OCI-LY1 (cell line): ENCODE measurements at regions not wholly inside any gene's neighbourhood (a gene's known extent, or its start where the extent isn't known, plus 50 kb on each side); places are given as distances from the start of the nearest gene placed in this dataset.

Source experiments
- H2AFZ ChIP-seq: fragments of 200-600 bp; sonication (generic), shearing (Covaris generic); 2 replicates; pipeline ENCODE4 v1.6.0; 2014; ENCODE audit warnings: antibody characterized with exemption, mild to moderate bottlenecking, low read length
- H3F3A ChIP-seq: fragments of 200-600 bp; sonication (generic), shearing (Covaris generic); 2 replicates; pipeline ENCODE4 v1.6.0; 2014; ENCODE audit warnings: mild to moderate bottlenecking, antibody characterized with exemption, low read length, moderate library complexity; ENCODE audit not compliant: insufficient read depth
- H3K27ac ChIP-seq: fragments of 200-600 bp; sonication (generic); 2 replicates; pipeline ENCODE4 v1.5.1; 2014; ENCODE audit warnings: low read length, mixed run types, mild to moderate bottlenecking, low read depth; ENCODE audit not compliant: poor library complexity, severe bottlenecking
- H3K27me3 ChIP-seq: fragments of 200-600 bp; sonication (generic); 2 replicates; pipeline ENCODE4 v1.6.0; 2014; ENCODE audit warnings: antibody characterized with exemption, mild to moderate bottlenecking, low read length, moderate library complexity; ENCODE audit not compliant: insufficient read depth
- H3K36me3 ChIP-seq: fragments of 200-600 bp; sonication (generic); 2 replicates; pipeline ENCODE4 v1.6.1; 2014; ENCODE audit warnings: mild to moderate bottlenecking, antibody characterized with exemption, low read length, moderate library complexity, mixed read lengths; ENCODE audit not compliant: insufficient read depth
- H3K4me1 ChIP-seq: fragments of 200-600 bp; sonication (generic); 2 replicates; pipeline ENCODE4 v1.5.1; 2014; ENCODE audit warnings: mild to moderate bottlenecking, low read length, moderate library complexity; ENCODE audit not compliant: insufficient read depth, severe bottlenecking
- H3K4me2 ChIP-seq: fragments of 200-600 bp; sonication (generic), shearing (Covaris generic); 2 replicates; pipeline ENCODE4 v1.6.1; 2014; ENCODE audit warnings: low read length
- H3K4me3 ChIP-seq: fragments of 200-600 bp; sonication (generic); 2 replicates; pipeline ENCODE4 v1.5.1; 2014; ENCODE audit warnings: low read length, low read depth, mild to moderate bottlenecking, mixed read lengths; ENCODE audit not compliant: poor library complexity, severe bottlenecking
- H3K79me2 ChIP-seq: fragments of 200-600 bp; shearing (Covaris generic); 2 replicates; pipeline ENCODE4 v1.6.1; 2016; ENCODE audit warnings: mixed run types, low read length, mixed read lengths; ENCODE audit not compliant: insufficient read depth
- H3K9ac ChIP-seq: fragments of 200-600 bp; sonication (generic), shearing (Covaris generic); 2 replicates; pipeline ENCODE4 v1.6.1; 2014; ENCODE audit warnings: mild to moderate bottlenecking, low read length, mixed read lengths
- H3K9me2 ChIP-seq: fragments of 200-600 bp; sonication (generic), shearing (Covaris generic); 2 replicates; pipeline ENCODE4 v1.6.1; 2014; ENCODE audit warnings: low read depth, mild to moderate bottlenecking, low read length, mixed read lengths
- H3K9me3 ChIP-seq: fragments of 200-600 bp; shearing (Covaris generic); 2 replicates; pipeline ENCODE4 v1.6.1; 2014; ENCODE audit warnings: low read length, mixed read lengths
- H4K20me1 ChIP-seq: fragments of 200-600 bp; sonication (generic), shearing (Covaris generic); 2 replicates; pipeline ENCODE4 v1.6.0; 2016; ENCODE audit warnings: mild to moderate bottlenecking, low read length; ENCODE audit not compliant: insufficient read depth
- EZH2 ChIP-seq: fragments of 200-600 bp; sonication (generic), shearing (Covaris generic); IDR thresholded peaks from 2 replicates; pipeline ENCODE4 v1.8.0; 2017; ENCODE audit warnings: borderline replicate concordance, mixed run types, mild to moderate bottlenecking, antibody characterized with exemption, low read length, moderate library complexity, mixed read lengths
- TF ChIP-seq, protein P1 (sequence below): fragments of 200-600 bp; sonication (generic), shearing (Covaris generic); IDR thresholded peaks from 2 replicates; pipeline ENCODE4 v1.5.1; 2017; ENCODE audit warnings: mild to moderate bottlenecking, antibody characterized with exemption, low read length, moderate library complexity, mixed read lengths

DNA sequence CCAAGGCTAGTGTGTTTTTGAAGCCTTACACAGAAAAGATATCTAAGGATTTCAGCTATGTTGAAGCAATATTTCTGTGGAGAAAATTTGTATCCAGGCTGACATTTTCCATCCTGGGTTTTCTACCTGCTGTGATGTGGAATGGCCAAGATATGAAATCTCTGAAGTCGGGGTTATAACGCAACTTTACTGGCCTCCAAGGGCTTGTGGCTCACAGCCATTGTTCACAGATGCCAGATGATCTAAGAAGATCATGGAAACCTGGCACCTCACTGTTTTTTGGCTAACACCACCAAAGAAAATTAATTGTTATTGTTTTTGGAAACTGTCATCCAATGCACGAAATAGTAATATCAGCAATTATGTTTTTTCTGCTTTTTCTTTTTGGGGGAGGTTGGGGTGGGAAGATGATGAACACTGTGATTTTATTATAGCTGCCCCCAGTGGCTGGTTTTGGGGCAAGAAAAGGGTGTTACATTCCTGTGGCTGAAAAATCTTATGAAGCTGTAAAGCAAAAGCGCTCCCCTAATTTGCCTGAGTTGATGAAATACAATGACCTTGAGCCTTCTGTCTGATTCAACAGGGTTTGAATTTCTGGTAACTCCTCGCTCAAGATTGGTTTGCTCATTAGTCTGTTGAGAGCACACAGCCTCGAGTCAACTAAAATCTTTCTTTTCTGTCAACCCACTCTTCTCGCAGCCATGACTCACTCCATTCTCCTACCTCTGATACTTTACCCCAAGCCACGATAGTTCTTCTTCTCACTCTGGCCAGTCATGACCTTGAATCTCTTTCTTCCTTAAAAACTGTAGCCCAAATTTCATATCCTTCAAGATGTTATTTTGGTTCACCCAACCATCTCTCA lies 236.7 kb downstream of the PAX1 start:
- Histone ChIP-seq H3K36me3 (no peaks in the 10 kb centered on the region), H3K27ac (no peak overlapping the region), H3K27me3 (no peaks in the 10 kb centered on the region), H3K4me1 (no peaks in the 10 kb centered on the region), H3K4me3 (no peak overlapping the region), H3K9me3 (no peaks in the 10 kb centered on the region), H4K20me1 (no peaks in the 10 kb centered on the region), H3F3A (no peaks in the 10 kb centered on the region), H3K4me2 (no peak overlapping the region), H3K9ac (no peak overlapping the region), H2AFZ (no peak overlapping the region), H3K79me2 (no peaks in the 10 kb centered on the region), H3K9me2 (no peaks in the 10 kb centered on the region)
- no peak for TF ChIP-seq EZH2
- TF ChIP-seq, protein P1, sequence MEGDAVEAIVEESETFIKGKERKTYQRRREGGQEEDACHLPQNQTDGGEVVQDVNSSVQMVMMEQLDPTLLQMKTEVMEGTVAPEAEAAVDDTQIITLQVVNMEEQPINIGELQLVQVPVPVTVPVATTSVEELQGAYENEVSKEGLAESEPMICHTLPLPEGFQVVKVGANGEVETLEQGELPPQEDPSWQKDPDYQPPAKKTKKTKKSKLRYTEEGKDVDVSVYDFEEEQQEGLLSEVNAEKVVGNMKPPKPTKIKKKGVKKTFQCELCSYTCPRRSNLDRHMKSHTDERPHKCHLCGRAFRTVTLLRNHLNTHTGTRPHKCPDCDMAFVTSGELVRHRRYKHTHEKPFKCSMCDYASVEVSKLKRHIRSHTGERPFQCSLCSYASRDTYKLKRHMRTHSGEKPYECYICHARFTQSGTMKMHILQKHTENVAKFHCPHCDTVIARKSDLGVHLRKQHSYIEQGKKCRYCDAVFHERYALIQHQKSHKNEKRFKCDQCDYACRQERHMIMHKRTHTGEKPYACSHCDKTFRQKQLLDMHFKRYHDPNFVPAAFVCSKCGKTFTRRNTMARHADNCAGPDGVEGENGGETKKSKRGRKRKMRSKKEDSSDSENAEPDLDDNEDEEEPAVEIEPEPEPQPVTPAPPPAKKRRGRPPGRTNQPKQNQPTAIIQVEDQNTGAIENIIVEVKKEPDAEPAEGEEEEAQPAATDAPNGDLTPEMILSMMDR: no peak

DNA sequence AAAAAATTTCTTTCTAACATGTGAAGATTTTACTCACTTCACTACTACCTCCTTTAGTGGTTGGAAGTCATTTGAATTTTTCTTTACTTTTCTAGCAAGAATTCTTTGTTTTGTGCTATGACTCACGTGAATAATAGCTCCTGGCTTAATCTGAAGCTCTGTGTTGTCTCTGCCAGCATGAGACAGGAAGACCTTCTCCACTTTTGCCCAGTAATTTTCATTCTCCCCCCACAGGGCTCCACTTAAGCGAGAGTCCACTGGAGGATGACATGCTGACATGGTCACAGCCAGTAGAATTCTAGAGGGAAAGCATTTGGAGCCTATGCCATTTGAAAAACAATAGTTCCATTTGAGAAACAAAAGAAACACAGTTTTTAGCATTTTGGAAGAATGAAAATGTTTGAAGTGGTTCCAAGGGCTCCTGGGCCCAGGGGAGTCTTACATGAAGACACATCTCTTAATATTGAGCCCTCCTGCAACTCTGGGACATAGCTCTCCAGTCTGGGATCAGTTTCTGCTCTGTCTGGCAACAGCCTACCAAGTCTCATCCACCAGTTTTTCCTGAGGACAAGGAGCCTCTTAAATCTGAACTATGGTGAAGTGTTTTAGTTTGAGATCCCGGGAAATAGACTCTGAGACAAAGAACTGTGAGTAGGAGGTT lies 231.4 kb downstream of the PAX1 start:
- Histone ChIP-seq H3K4me3 (no peak overlapping the region), H3K27me3 (no peaks in the 10 kb centered on the region), H4K20me1 (no peaks in the 10 kb centered on the region), H3K36me3 (no peaks in the 10 kb centered on the region), H3K9me3 (no peaks in the 10 kb centered on the region), H3K9me2 (no peaks in the 10 kb centered on the region), H3K4me2 (no peak overlapping the region), H3F3A (no peaks in the 10 kb centered on the region), H3K79me2 (no peaks in the 10 kb centered on the region), H3K27ac (no peak overlapping the region), H2AFZ (no peak overlapping the region), H3K9ac (no peak overlapping the region), H3K4me1 (no peaks in the 10 kb centered on the region)
- TF ChIP-seq, protein P1: no peak
- TF ChIP-seq EZH2: no peak

DNA sequence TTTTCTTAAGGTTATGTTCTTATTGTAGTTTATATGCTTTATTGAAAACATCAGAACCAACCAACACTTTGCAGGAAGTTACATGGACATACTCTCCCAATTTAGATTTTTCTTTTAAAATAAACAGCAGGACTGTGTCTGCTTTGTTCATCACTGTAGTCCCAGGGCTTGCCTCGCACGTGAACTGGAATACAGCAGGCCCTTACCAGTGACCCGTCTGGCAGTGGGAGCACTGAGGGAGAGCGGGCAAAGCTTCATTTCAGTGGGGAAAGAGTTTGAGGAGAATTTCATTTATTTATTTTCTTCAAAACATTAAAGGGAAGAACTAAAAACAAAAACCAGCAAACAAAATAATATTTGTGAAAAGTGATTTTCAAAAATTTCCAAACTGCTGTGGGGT lies 230.8 kb downstream of the PAX1 start:
- no peaks in the 10 kb centered on the region for H3K27me3 ChIP-seq
- H4K20me1 ChIP-seq: no peaks in the 10 kb centered on the region
- no peaks in the 10 kb centered on the region for H3K36me3 ChIP-seq
- H3K9ac ChIP-seq: no peak overlapping the region
- H3K4me2 ChIP-seq: no peak overlapping the region
- no peaks in the 10 kb centered on the region for H3K9me2 ChIP-seq
- H3K9me3 ChIP-seq: no peaks in the 10 kb centered on the region
- no peaks in the 10 kb centered on the region for H3K79me2 ChIP-seq
- H3F3A ChIP-seq: no peaks in the 10 kb centered on the region
- TF ChIP-seq, protein P1: no peak
- H2AFZ ChIP-seq: no peak overlapping the region
- no peak overlapping the region for H3K4me3 ChIP-seq
- no peak overlapping the region for H3K27ac ChIP-seq
- no peaks in the 10 kb centered on the region for H3K4me1 ChIP-seq
